Stimulated activated CD4-positive, alpha-beta T cell treated with anti-CD3 and anti-CD28 coated beads, Interleukin-4, amount 100 ng/mL, for 48 hours (primary cell): ENCODE measurements at regions not wholly inside any gene's neighbourhood (a gene's known extent, or its start where the extent isn't known, plus 50 kb on each side); places are given as distances from the start of the nearest gene placed in this dataset.
"Not testable (repeated sequence)": the region's sequence is repeated elsewhere in the genome, so short reads cannot be mapped to it uniquely, and the experiment has no call there.

Source experiments
- DNase-seq, 2 donors: peaks; one replicate each; pipeline ENCODE4 v3.0.0-alpha.2; 2020; ENCODE audit warnings: low read depth in 2 of 2

DNA sequence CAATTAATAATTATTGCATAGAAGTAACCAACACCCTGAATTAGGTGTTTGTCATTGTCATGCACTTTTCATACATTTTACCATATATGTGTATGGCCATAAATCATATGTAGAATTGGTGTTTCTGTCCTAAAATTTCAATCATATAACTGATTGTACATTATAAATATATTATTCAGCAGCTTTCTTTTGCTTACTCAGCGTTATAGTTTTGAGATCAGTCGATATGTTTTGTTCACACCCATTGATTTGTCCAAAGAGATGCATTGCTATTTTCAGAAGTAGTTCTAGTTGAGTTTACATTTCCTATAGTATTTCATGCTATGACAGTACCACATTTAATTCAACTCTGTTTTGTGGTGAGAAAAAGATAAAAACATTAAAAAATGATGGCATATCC, 50.5 kb upstream of the PARP4 start:
- DNase-seq, result no peak

DNA sequence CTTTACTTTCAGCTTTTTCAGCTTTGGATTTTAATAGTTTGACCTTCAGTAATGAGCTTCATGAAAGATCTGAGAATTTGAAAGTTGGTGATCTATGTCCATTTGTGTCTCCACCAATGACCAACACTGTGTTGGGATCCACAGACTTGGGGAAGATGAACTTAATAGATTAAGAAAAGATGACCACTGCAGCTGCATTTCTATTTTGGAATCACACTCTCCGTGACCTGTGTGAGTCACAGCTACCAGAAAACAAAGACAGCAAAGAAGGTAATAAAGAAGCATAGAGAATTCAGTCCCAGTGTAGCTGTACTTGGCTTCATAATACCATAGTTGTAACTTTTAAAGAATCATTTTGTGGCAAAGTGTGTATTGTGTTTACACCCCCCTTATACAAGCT, 51.4 kb upstream of the PARP4 start:
- DNase-seq, result not testable (repeated sequence)

DNA sequence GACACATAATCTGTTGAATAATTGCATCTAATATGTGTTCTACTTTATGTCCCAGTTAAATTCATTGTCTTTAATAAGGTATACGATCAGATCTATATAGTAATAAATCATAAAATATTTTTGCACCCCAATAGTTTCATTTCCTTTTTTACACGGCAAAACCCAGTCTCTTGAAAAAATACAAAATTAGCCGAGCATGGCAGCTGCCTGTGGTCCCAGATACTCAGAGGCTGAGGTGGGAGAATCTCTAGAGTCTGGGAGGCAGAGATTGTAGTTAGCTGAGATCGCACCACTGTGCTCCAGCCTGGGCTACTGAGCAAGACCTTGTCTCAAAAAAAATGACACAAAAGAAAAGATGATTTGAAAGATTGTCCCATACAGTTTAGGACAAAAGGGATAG, 52.3 kb upstream of the PARP4 start:
- no peak for DNase-seq

DNA sequence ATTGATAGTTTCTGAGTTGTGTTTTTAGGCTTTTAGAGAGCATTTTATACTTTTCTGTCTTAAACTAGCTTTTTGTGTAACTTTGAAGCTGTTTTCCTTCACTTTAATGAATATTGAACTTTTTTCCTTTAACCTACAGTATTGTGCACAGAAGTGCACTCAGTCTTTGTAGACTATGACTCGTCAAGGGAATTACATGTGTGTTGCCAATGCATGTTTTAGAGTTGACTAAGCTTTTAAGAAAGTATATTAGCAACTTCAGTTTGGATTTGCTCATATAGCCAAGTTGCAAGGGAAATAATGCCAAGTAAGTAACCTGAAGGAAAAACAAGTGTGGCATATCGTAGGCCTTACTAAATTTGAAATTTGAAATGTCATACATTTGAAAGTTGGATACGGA, 55.0 kb upstream of the PARP4 start:
- DNase-seq, result not testable (repeated sequence)

DNA sequence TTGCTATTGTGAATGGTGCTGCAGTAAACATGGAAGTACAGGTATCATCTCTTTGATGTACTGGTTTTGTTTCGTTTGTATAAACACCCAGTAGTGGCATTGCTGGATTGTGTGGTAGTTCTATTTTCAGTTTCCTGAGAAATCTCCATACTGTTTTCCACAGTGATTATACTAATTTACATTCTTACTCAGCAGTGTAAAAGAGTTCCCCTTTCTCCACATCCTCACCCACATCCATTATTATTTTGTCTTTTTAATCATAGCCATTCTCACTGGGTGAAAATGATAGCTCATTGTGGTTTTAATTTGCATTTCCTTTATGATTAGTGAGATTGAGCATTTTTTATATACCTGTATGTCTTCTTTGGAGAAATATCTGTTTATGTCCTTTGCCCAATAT, 62.3 kb upstream of the PARP4 start:
- DNase-seq, result no peak

DNA sequence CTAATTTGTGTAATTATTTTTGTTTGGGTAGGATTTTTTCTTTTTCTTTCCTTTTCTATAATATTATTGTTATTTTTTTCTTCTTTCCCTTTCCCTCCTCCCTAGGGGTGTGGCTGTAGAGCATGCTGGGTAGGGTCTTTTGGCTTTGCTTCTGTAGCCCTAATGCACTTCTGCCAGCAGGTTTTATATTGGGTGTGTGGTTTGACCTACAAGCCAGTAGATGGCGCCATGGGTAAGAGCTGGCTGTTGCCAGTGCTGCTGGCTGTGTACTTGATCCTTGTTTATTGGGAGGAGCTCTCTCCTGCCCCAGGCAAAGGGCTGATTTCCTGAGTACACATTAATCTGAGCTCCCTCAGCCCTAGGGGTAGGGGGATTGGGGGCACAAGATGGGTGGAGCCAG, 67.7 kb upstream of the PARP4 start:
- not testable (repeated sequence) for DNase-seq

DNA sequence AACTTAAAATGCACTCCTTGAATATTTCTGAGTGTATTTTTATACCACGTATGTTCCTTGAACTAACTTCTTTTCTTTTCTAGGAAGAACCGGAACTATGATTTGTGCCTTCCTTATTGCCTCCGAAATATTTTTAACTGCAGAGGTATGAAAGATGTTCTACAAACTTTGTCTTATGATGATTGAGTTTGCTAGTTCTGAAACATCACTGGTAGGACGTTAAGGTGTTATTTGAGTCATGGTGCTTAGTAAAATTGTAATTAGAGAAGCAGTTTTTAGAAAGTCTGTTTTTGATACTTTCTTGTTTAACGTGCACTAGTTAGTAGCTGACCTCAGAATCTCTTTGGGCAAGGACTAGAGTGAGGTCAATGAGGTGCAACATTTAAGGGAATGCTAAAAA, 69.0 kb upstream of the PARP4 start:
- DNase-seq, result not testable (repeated sequence)

DNA sequence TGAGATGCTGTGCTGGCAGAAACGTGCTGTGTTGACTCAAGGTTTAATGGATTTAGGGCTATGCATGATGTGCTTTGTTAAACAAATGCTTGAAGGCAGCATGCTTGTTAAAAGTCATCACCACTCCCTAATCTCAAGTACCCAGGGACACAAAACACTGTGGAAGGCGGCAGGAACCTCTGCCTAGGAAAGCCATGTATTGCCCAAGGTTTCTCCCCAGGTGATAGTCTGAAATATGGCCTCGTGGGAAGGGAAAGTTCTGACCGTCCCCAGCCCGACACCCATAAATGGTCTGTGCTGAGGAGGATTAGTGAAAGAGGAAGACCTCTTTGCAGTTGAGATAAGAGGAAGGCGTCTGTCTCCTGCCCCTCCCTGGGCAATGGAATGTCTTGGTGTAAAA, 79.1 kb upstream of the PARP4 start:
- DNase-seq, result not testable (repeated sequence)

DNA sequence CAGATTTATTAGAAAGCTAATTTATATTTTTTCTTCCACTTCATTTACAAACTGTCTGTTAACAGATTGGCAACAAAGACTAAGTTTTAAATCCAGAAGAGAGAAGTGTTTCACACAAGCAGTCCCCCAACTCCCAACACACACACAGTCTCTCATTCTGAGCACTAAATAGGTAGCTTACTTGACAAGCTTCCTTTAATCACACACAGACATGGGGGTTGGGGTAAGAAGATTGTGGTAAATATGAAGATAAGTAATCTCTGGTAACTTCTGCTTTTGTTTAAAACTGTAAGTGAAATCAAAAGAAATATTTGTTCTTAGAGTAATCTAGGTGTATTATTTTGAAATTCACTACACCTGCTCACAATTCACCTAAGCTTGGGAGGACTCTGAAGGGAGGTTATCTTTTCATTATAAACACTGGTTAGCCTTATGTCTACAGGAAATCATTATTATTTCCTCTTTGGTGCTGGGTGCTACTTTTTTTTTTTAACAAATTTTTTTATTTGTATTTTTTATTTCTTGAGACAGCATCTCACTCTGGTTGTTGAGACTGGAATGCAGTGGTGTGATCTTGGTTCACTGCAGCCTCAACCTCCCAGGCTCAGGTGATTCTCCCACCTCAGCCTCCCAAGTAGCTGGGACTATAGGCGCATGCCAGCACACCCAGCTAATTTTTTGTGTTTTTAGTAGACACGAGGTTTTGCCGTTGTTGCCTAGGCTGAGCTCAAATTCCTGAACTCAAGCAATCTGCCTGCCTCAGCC, 82.1 kb upstream of the ATP12A start:
- DNase-seq, result not testable (repeated sequence)

DNA sequence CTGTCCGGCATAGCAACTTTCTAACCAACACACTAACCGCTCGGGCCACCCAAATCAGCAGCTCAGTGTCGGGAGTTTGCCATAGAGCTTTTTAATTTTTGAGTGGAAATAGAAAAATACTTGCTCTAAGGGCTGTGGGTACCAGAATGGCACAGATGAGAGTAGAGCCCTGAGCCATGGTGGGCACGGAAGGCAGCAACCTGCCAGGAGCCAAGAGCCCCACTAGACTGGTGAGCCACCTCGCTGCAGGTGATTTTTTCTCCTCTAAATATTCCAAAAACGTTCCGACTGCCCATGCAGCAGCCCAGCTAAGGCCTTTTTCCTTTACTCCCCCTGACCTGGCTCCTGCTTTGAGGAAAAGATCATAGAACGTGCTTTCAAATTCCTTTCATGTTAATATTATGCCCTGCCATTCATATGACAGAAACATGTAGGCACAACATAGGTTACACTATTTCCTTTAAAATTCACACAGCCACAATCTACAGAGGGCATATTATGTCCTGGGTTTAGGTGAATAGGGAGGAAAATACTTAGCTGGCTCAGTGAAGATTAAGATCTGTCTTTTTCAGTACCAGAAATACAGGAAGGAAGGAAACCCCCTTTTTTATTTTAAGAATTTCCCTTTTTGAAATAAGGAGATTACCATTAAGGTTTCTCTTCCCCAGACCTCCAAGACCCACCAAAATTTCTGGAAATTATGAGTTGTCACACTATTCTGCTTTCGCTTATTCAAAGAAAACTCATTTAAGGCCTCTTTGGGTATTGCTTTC, 81.0 kb upstream of the ATP12A start:
- not testable (repeated sequence) for DNase-seq

DNA sequence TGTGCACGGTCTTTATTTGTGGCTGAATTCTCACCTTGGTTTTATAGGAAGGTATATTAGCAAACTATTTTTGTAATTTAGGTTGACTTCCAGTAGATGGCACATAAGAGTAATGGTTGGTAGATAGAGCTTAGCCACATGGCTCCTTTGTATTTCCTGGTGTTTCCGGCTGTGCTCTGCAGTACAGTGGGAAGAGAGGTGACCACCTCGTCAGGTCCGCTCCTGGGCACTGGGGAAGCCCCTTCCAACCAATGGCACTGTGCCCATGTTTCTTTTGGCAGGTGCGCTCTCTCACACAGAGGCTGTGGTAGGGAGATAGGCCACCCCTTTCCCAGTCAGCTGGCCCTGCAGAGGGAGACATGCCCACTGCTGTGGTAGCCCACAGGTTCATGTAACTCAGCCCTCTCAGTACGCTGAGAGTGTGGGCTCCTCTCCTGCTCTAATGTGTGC, 74.3 kb upstream of the ATP12A start:
- DNase-seq, result no peak

DNA sequence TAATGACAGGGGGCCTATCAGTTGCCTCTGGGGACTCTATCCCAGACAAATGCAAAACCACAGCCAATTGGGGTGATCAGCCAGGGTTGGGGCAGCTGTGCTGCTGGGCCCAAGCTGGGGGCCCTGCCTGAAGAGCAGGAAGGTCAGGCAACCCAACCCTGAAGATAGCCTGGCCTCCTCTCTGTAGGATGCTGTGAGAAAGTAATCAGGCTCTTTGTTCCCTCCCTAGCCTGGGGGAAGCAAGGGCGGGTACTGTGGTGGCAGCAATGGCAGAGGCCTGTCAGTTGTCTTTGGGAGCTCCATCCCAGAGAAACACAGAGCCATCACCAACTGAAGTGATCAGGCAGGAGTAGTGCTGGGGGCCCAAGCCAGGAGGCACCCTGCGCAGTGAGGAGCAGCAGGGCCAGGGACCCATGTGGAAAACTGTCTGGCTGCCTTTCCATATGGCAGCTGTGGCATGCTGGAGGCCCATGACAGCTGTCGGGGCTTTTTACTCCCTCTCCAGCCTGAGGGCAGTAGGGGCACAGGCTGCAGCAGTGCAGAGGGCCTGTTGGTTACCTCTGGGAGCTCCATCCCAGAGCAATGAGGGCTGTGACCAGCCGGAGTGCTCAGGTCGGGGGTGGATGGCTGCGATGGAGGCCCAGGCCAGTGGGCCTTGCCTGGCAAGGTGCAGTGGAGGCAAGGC, 73.6 kb upstream of the ATP12A start:
- no peak for DNase-seq

DNA sequence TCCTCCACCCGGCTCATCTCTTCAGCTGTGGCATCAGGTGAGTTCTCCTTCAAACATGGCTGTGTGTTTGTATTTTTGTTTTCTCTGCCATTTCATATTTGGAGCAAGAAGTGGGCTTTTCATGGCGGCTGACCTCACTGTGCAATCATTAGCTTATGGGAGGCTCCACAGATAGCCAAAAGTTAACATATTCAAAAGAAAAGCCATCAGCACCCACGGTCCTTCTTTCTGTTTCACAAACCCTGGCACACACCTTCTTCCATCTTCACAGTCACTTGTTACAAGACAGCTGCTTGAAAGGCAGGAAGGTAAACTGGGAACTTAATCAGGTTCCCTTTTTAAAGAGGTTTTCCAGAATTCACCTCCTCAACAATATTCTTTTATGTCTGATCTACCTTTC, 69.3 kb upstream of the ATP12A start:
- no peak for DNase-seq

DNA sequence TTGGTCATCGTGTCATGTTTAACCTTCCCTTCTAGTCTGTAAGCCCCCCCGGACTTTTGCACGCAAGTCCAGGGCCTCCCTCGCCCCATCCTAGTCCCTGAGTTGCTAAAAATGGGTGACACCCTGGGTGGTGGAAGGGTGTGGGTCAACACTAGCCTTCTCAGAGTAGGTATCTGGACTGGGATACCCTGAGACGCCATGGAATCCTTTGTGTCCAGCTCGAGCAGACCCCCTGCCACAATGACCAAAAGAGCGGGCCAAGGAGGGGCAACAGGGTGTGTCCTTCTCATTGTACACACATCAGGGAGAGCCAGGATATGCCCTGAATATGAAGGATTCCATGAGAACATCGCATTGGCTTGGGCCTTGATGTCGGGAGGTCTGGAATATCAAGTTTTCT, 67.5 kb upstream of the ATP12A start:
- no peak for DNase-seq

DNA sequence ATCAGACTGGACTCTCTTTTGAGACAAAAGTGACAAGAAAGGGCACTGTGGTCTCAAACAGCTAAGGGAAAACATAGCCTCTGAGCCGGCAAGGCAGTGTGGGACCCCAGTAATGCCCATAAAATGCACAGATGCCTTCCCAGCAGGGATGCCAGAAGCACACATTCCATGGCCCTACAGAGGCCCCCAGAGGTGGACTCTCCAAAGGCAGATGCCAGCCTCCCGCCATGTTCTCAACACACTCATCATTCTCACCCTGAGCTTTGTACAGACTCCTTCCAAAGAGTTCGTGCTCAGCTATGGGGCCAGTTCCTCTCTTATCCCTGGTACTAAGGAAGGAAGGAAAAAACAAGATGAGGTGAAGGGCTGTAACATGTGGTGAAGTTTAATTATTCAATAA, 67.1 kb upstream of the ATP12A start:
- no peak for DNase-seq

DNA sequence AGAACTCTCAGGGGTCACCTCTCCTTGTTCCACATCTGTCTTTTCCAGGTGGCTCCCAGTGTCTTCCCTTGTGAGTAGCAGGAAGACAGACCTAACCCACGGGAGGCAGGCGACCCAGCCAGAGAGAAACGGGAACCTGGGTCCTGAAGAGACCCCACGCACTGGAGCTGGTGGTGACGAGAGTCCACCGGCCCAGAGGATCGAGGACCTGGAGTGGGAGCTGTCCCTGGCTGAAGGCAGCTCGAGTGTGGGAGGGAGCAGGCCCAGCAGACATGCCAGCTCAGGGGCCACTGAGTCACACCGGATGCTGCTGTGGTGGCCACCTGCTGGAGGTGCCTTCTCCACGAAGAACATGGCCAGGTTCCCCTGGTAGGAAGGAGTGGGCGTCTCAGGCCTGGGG, 66.5 kb upstream of the ATP12A start:
- no peak for DNase-seq

DNA sequence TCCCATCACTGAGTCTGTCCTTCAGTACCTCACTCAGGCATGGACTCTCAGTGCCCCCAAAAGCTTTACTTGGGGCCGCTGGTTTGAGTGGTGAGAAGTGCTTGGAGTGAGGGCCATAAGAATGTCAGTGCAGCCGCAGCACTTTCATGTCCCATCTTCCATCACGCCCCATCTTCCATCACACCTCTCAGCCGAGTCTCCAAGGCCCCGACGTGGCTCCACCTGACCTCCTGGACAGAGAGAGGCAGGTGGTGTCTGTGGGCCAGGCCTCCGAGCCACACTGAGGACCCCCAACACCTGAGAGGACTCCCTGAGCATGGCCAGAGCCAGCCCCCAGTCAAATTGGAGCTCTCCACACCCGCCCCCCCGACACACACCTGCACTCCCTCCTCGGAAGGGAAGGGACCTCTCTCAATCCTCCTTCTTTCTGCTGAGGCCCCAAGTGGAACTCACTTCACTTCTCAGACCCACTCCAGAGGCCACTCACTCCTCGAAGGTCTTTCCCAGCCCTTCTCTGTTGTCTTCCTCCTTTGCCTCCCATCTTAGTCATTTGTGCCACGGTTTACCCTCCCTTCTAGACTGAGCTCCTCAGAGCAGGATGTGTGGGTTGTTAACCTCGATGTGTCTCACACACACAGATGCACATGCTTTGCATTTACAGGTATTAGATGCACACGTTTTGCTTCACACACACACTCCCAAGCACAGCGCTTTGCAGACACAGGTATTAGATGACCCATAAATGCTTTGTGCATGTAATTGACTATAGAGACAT, 65.7 kb upstream of the ATP12A start:
- DNase-seq, result no peak

DNA sequence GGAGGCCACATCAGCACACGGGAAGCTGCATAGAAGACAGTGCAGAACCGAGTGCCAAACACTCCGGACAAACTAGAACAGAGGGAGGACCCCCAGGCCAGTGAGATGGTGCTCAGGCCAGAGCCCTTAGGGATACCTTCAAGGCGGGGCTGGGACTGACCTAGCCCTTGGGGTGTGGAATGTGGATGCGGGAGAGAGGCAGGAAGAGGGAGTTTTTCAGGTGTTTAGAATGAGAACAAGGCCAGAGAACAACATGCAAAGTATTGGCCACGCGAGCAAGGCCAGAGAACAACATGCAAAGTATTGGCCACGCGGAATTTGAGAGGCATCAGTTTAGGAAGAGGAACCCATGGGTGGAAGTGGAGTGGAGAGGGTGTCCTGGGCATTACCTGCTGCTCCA, 65.1 kb upstream of the ATP12A start:
- DNase-seq, result no peak

DNA sequence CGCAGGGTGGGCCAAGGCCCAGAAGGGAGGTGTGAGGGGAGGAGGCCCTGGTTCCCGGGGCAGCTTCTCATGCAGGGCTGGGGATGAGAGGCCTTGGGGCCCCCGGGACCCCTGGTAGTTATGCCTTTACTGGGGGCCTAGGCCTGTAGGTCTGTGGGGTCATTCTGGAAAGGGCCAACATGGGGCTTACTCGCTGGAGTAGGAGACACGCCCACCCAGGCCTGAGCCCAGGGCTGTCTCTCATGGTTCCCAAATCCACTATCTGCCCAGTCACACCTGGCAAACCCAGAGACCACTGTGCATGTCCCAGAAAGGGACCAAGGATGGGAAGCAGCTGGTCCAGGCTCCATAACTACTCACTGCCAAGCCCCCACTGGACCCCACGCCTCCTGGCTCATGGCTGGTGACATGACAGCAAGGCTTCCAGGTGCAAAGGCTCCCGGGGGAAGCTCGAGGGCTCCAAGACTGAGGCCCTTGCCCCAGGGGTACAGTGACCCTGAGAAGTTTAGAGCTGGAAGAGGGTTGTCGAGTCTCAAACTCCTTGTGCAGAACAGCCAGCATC, 64.2 kb upstream of the ATP12A start:
- no peak for DNase-seq

DNA sequence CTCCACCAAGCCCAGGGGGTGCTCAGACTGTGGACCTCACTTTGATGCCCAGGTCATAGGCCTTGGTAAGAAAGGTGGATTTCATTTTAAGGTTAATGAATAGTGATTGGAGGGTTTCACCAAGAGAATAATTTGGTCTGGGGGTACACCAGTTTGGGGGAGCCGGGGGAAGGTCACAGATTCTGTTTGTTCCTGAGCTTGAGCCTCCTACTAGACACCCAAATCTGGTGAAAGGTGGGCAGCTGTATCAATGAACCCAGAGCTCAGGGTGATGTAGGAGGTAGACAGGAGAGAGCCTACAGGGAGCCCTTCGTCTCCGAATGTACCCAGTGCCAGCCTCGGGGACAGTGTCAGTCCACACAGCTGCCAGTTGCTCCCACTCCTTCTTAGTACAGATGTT, 63.7 kb upstream of the ATP12A start:
- no peak for DNase-seq

DNA sequence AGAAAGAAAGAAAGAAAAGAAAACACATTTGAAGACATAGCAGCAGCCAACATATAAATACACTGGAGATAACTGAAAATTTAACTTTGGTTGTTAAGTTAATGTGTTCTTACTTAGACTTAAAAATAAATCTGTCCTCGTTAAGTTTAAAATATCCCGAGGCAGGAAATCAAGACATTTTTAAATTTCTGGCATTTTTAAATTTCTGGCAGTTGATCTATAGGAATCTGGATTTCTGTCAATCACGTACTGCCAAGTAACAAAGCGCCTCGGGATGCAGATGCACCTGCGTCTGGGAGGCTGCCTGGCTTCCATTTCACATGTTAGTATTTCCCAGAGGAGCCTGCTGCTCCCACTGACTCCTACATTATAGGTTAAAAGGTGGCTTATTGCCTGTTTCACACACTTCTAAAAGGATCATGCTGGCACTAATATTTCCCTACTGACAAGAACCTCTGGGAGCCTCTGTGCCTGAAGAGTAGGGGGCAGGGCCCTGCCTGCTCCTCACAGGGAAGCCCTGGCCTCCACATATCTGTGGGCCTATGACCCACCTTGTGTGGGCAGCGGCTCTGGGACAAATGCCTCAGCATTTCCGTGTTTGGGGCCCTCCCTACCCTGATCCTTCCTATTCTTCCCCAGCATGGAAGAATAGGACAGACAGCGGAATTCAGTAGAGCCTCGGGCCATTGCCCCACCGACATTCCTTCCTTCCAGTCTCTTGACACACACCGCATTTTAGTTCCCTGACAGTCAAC, 62.8 kb upstream of the ATP12A start:
- no peak for DNase-seq
